Uterus (tissue), 2 donors: ENCODE measurements at regions not wholly inside any gene's neighbourhood (a gene's known extent, or its start where the extent isn't known, plus 50 kb on each side); places are given as distances from the start of the nearest gene placed in this dataset.

Experiments used
- POLR2A ChIP-seq, 2 donors: fragments of 450-650 bp; IDR thresholded peaks; one replicate each; pipeline ENCODE4 v1.6.1; 2016; ENCODE audit warnings: antibody characterized with exemption in 2 of 2, mild to moderate bottlenecking in 1 of 2, moderate library complexity in 1 of 2
- TF ChIP-seq, protein P1 (sequence below), 4 experiments: fragments of 200-600 bp in 2 of 4; fragments of 450-650 bp in 2 of 4; sonication (generic) in 2 of 4; IDR thresholded peaks; one replicate each; pipeline ENCODE4 v1.5.1; 2016 to 2019; ENCODE audit warnings: antibody characterized with exemption in 4 of 4, mild to moderate bottlenecking in 2 of 4, moderate library complexity in 1 of 4

DNA sequence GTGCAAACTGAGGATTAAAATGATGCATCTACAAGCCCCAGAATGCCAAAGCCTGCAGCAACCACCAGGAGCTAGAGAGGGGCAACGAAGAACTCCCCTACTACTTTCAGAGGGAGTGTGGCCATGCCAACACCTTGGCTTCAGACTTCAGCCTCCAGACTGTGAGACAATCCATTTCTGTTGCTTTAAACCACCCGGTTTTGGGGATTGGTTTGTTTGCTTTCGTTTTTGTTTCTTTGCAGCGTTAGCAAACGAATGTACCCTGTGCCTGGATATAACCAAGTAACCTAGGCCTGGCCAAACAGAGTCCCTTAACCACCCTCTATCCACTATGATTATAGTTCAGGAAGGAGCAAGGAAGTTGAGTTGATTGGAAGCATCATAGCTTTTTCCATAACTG, 171.2 kb upstream of the NCK2 start:
- TF ChIP-seq, protein P1, sequence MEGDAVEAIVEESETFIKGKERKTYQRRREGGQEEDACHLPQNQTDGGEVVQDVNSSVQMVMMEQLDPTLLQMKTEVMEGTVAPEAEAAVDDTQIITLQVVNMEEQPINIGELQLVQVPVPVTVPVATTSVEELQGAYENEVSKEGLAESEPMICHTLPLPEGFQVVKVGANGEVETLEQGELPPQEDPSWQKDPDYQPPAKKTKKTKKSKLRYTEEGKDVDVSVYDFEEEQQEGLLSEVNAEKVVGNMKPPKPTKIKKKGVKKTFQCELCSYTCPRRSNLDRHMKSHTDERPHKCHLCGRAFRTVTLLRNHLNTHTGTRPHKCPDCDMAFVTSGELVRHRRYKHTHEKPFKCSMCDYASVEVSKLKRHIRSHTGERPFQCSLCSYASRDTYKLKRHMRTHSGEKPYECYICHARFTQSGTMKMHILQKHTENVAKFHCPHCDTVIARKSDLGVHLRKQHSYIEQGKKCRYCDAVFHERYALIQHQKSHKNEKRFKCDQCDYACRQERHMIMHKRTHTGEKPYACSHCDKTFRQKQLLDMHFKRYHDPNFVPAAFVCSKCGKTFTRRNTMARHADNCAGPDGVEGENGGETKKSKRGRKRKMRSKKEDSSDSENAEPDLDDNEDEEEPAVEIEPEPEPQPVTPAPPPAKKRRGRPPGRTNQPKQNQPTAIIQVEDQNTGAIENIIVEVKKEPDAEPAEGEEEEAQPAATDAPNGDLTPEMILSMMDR (IDR thresholded peaks at IDR 0.05): no peak
- no peak for TF ChIP-seq POLR2A (IDR thresholded peaks at IDR 0.05)
